IMR-90 (cell line): ENCODE measurements at regions not wholly inside any gene's neighbourhood (a gene's known extent, or its start where the extent isn't known, plus 50 kb on each side); places are given as distances from the start of the nearest gene placed in this dataset.

ENCODE experiments used
- CEBPB ChIP-seq: IDR thresholded peaks from 2 replicates; pipeline ENCODE4 v1.6.1; 2012; ENCODE audit warnings: low read depth, low read length, improper control_type of control experiment
- CTCF ChIP-seq: conservative IDR thresholded peaks from 2 replicates; pipeline ENCODE4 v1.5.1; 2012; ENCODE audit warnings: mild to moderate bottlenecking, low read depth, low read length, improper control_type of control experiment
- MAFK ChIP-seq: IDR thresholded peaks from 2 replicates; pipeline ENCODE4 v1.6.1; 2012; ENCODE audit warnings: low read depth, low read length, improper control_type of control experiment
- MAZ ChIP-seq: IDR thresholded peaks from 2 replicates; pipeline ENCODE4 v1.6.1; 2012; ENCODE audit warnings: low read depth, mild to moderate bottlenecking, low read length, improper control_type of control experiment, moderate library complexity, borderline replicate concordance
- NFE2L2 ChIP-seq: fragments of 150-350 bp; IDR thresholded peaks from 2 replicates; pipeline ENCODE4 v1.6.1; 2016; ENCODE audit warnings: low read depth, mild to moderate bottlenecking, low read length
- POLR2A ChIP-seq: IDR thresholded peaks from 2 replicates; pipeline ENCODE4 v1.6.1; 2012; ENCODE audit warnings: mild to moderate bottlenecking, low read depth, low read length
- RCOR1 ChIP-seq: IDR thresholded peaks from 2 replicates; pipeline ENCODE4 v1.6.1; 2012; ENCODE audit warnings: mild to moderate bottlenecking, low read length, improper control_type of control experiment; ENCODE audit not compliant: insufficient replicate concordance

- TF ChIP-seq MAZ (no peak), CTCF (no peak), MAFK (no peak), RCOR1 (no peak), POLR2A (no peak), CEBPB (no peak), NFE2L2 (no peak)
Measured at GRCh38 chrY:12500096-12500495, 200.9 kb upstream of the USP9Y start.
